ENCODE measurements at regions not wholly inside any gene's neighbourhood (a gene's known extent, or its start where the extent isn't known, plus 50 kb on each side); places are given as distances from the start of the nearest gene placed in this dataset.
A peak's percentile ranks its signal among the peaks of the same experiment; 100 is the strongest.
"Not testable (repeated sequence)": the region's sequence is repeated elsewhere in the genome, so short reads cannot be mapped to it uniquely, and the experiment has no call there.

DNA sequence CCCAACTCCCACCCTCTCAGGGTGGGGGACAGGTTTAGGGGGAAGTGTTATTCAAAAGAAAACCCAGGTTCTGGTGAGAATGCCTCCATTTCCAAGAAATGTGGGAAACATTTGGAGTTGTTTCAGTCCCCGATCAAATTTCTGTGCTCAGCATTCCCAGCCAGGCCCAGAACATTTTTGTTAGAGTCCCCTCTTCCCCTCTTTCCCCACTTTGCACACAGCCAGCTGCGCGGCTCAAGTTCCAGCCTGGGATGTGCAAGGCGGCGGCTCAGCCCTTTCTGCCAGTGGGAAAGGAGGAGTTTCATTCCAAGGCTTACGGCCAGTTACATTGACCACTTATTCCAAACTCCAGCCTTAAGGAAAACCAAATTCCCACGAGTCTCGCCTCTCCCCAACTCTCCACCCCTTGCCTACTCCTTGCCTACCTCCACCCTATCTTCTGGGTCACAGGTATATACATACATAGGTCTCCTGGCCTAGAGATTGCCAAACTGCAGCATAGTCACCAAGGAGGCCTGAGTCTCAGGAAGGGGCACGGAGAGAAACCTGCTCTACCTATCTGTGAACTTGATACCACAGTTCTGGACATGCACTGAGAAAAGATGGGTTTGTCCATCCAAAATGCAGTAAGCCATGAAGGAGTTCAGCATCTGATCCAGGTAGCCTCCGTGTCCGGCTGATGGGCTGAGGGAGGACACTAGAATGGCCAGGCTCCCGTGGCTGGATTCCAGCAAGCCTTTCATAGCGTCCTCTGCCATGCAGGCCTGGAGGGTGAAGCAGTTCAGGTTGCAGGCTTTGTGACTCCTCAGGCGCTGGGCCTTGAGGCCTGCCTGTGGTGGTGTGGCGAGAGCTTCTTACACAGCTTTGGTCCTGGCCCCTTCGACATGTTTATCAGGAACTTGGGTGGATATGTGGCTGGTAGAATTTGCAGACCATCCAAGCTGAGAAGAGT lies 154.5 kb downstream of the ZFP36L2 start:
- no peak for DNase-seq (ENCODE audit: low spot score)

DNA sequence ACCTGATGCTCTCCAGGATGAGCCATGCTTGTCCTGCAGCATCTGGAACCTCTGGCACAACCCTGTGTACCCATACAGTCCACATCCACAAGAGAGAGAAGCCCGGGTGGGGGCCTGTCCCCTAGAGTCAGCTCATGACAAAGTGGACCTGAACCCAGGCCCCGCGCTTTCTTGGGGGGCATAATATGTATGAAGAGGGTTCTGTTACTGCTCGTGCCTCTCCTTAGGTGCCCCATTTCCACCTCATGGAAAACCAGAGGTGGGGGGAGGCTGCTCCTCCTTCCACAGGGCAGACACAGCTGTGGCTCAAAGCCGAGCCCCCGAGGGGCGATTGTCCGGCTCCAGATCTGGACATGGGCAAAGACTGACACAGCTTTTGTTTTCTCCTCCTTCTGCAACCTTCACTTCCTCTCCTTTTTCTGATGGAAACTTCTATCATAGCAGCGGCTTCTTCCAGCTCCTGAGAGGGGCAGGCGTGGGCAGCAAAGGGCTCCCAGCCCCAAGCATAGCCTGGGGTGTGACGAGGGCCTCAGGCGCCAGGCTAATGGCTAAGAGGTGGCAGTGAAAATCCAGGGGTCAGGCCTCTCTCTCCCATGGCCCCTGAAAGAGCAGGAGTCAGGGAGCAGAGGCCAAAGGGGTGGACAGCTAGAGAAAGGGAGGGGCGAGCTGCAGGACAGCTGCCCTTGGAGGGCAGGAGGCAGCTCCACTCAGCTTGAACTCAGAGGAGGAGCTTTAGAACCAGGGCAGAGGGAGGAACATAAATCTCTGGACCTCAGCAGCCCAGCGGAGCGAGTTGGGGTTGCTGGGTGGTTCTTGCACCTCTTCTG lies 155.5 kb downstream of the ZFP36L2 start:
- DNase-seq (ENCODE audit: low spot score), result no peak

DNA sequence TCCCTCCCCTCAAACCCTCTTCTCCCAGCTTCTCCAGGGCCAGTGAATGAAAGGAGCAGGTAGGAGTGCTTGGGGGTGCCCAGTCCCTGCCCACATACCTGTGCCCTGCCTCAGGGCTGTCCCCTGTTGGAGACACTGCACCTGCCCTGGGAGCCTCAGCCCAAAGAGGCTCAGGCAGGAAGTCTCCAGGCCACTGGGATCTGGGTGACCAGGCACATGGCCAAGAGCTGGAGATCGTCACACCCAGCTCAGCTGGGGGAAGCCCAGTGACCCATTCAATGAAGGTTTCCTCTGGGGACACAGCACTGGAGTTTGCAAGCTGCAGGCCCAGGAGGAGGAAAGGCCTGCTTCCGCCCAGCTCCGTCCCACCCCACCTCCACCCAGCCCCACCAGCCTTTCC lies 156.4 kb downstream of the ZFP36L2 start:
- no peak for DNase-seq (ENCODE audit: low spot score)

DNA sequence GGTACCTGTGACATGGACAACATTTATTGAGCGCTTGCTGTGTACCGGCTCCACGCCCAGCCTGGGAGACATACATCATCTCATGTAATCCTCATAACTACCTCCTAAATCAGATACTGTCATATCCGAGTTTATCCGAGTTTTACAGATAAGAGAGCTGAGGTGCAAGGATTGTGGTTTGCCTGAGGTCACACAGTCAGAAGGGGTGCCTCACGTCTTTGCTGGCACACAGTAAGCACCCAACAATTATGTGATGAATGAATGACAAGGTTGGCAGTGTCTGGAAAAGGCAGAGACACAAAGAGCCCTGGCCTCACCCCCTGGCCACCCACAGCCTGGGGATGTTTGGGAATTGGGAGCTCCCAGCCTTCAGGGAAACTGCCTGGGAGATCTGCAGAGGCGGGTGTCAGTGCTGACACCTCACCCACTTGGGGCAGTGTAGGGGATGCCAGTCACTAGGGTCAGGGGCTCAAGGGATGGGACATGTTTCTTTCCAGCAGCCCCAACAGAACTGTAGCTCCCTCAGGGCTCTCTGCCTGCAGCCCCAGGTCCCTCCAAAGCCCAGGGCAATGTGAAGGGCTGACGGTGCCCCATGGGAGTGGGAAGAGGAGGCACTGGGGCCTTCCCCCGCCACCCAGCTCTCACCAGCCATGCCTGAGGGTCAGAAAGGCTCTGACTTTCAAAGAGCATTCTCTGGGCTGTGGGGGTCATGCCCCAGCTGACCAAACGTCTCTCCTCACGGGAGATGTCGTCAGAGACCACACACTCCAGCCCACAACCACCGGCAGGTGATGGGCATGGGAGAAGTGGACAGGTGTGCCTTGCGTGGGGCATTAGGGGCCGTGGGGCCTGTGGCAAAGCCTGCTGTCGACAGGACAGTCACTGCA lies 157.5 kb downstream of the ZFP36L2 start:
- no peak for DNase-seq (ENCODE audit: low spot score)

DNA sequence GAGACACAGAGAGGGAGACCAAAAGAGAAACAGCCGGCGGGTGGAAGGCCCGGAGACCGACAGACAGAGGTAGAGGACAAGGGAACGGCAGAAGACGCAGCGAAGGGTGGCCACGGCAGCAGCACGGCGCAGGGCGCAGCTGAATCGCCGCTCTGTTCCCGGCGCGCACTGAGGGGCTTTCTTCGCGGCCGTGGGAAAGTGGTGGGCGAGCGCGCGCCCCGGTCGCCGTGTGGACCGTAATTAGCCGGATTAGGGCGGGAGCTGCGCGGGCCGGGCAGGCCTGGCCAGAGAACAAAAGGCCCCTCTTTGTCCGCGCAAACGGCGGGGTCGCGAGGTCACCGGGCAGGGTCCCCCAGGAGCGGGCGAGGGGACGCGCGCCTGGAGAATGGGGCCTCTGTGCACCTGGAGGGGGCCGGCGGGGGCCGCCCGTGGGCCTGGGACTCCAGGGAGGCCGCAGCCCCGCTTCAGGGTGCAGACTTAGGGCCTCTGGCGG lies 158.3 kb downstream of the ZFP36L2 start:
- DNase-seq (ENCODE audit: low spot score), result no peak

DNA sequence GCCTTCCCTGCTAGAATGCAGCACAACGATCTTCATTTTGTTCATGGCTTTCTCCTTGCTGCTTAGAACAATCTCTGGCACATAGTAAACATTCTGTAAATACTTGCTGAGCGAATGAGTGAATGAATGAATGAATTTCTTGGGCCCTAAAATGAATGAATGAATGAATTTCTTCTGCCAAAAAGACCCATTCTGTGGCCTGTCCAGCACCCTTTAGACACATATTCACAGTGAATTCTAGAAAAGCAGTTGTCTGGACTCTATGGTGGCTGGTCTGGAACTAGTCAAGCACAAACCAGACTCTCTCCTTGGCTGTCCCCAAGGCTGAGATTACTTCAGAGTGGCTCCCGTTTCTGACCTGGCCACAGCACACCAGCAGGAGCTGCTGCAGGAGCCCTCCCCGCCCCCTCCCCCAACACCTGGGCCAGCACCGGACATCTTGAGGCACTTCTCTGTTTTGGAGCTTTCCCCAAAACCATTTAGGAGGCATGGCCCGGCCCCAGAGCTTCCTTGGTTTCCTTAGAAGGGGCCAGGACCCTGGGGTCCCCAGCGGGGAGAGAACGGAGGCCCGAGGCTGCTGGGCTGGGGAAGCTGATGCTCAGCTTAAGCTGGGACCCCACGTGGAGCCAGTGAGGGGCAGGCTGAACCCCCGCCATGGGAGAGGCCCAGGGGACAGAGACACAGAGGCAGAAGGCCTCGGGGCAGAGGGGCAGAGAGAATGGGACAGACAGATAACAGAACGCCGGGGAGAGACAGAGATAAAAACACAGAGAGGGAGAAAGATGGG lies 159.0 kb downstream of the ZFP36L2 start:
- DNase-seq (ENCODE audit: low spot score), result no peak

DNA sequence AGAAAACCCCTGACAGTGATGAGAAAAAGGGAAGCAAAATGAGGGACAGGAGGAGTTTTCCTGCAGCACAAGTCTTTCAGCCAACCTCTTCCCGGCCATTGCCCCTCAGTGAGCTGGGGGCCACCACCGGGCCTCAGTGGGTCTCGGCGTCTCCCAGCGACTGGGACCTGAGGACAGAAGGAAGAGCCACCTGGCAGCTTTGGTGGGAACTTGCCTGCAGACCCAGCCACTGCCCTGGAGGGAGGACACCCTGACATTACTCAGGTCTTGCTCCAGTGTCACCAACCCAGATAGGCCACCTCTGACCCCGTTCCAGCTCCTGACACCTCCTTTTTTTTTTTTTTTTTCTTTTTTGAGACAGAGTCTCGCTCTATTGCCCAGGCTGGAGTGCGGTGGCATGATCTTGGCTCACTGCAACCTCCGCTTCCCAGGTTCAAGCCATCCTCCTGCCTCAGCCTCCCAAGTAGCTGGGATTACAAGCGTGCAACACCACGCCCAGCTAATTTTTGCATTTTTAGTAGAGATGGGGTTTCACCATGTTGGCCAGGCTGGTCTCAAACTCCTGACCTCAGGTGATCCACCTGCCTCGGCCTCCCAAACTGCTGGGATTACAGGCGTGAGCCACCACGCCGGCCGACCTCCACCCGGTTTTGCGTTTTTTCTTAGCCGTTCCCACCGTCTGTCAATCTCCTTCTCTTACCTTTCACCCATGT lies 159.7 kb downstream of the ZFP36L2 start:
- DNase-seq (ENCODE audit: low spot score), result not testable (repeated sequence)

DNA sequence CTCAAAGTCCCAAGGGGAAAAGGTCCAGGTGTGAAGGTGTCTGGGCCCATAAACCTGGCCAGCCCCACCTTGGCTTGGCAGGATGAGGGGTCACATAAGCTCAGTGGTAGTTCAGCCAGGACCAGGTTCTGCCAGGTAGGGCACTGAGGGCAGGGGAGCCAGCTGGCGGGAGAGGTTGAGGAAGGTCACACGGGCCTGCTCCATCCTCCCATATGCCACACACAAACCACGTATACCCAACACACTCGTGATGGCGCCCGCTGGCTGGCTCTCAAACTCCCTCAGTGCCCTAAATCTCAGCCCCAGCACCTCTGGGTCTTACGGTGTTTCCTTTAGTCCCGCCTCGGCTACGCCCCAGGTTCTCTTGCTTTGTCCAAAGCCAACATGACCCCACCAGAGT lies 160.5 kb downstream of the ZFP36L2 start:
- DNase-seq (ENCODE audit: low spot score), result no peak

DNA sequence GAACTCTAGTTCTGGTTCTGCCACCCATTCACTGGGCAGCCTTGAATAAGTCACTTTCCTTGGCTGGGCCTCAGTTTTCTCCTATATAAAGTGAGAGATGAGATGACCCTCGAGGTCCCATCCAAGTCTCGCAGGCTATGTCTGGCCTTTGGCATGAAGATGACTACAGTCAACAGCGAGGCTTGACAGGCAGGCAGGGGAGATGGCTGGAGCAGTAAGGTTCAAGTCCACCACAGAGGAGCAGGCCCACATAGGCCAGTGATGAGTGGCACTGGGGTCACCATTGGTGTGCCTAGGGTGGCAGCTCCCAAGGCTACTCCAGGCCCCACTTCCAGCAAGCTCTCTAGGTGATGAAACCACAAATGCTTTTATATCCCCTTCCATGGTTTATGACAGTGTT lies 161.4 kb downstream of the ZFP36L2 start:
- DNase-seq (ENCODE audit: low spot score), result no peak

DNA sequence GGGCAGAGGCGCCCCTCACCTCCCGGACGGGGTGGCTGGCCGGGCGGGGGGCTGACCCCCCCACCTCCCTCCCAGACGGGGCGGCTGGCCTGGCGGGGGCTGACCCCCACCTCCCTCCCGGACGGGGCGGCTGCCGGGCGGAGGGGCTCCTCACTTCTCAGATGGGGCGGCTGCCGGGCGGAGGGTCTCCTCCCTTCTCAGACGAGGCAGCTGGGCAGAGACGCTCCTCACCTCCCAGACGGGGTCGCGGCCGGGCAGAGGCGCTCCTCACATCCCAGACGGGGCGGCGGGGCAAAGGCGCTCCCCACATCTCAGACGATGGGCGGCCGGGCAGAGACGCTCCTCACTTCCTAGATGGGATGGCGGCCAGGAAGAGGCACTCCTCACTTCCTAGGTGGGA lies 163.3 kb downstream of the ZFP36L2 start:
- DNase-seq (ENCODE audit: low spot score), result not testable (repeated sequence)

DNA sequence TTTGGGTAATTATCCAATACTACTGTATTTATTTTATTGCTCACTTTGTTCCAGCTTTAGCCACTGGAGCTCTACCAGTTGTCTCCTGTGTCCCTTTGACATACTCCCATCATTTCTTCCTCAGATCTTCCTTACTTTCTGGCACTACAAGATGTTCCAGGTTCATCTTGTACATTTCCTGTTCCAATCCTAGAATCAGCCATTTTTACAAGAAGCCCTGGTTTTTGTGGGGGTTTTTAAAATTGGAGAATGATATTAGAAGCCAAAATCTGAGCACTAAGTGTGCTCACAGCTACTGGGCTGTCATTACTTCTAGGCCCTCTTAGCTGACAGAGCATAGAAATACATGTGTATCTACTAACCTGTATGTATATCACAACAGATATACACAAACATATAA lies 164.3 kb downstream of the ZFP36L2 start:
- DNase-seq (ENCODE audit: low spot score), result no peak

DNA sequence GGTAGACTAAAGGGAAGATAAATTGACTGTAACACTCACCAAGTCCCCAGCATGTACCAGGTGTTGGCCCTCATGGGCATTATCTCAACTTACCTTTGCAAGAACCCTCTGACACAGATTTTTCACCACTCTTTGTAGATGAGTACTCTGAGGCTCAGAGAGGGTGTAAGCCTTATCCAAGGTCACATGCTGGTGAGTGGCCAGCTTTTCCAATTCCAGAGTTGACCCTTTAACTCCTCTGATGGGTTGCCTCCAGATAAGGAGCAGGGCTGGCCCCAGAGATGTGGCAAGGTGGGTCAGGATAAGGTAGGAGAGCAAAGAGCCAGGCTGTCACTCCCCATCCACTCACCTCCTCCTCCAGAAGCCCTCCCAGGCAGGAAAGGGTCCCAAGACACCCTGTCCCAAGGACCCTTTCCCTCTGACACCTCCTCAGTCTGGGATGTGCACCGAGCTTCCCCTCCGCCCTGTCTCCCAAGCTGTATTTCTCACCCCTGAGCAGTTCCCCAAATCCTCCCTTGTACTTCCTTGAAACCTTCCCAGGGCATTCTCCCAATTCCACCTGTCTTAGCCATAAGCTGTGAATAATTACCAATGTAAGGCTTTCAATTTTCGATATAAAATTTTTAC lies 165.9 kb downstream of the ZFP36L2 start:
- no peak for DNase-seq (ENCODE audit: low spot score)

DNA sequence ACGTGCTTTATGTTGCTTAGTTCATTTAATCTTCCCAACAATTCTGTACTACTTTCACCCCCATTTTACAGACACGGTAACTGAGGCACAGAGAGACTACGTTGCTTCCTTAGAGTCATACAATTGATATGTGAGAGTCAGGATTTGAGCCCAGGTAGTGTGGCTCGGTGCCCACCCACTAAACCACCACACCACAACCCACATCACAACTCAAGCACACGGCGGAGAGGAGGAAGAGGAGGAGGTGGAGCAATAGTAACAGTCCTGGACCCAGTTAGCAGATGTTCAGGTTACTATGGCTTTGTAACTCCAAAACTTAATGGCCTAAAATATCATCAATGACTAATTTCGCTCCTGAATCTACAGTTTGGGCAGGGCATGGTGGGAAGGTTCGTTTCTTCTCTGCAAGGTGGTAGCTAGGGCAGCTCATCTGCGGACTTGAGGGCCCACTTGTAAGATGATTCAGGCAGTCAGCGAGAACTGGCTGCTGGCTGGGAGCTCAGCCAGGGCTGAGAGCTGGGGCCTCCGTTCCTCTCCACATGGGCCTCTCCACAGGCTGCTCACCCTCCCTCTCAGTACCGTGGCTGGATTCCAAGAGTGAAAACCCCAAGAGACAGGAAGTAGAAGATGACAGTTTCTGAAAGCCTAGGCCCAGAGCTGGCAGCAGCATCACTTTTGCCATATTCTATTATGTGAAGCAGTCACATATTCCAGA lies 167.1 kb downstream of the ZFP36L2 start:
- DNase-seq (ENCODE audit: low spot score), result peak; percentile 84

DNA sequence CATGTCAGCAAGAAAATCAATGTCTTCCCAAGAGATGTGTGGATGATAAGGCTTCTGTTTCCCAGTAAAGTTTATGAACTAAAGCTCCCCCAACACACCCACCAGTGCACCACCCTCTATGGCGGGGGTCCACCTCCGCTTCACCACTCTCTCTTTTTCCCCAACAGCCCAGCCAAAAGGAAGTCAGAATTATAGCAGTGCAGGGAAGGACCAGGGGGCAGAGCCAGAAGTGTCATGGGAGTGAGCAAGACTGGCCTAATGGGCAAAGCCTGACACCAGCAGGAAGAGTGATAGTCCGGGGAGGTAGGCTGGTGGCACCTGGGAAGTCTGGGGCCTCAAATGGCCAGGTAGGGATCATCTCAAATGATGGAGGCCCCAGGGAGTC lies 167.7 kb downstream of the ZFP36L2 start:
- no peak for DNase-seq (ENCODE audit: low spot score)

DNA sequence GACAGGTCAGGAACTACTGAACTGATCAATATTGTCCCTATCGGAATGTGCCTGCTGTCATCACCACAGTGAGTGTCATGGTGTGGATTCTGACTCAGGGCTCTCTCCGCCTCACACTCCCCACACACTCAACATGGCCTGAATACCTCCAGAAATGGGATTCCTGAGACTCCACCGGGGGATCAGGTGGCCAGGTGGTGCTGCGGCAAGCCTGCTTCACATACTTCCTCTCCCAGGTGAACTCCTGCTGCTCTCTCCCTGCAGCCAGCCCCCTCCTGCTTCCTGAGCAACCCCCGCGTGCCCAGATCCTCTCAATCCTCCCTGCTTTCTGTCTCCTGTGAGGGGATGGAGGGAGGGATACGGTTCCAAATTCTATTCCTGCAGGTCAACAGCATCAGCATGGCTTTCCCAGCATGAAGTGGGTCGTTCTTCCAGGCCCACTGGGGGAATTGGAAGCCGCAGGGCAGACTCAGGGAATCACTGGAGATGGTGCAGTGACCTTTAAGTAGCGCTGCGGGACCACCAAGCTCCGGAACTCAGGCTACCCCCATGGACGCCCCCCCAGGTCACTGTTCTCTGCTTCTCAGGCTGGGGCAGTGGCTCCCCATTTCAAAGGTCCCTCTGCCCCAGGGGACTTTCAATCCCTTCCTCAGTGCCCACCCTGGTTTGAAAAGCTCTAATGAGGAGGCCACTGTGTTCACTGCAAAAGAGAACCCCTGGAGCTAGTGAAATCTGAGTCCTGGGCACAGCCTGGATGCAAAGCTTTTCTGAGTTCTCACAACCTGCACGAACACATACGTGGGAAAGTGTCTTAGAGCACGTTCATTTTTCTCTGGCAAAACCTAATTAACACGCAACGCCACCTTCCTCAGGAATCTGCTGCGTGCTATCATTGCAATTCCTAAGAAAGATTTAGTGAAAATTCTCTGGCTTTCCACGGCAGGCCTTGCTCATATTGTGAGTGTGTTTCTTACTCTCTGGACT lies 168.4 kb downstream of the ZFP36L2 start:
- no peak for DNase-seq (ENCODE audit: low spot score)

DNA sequence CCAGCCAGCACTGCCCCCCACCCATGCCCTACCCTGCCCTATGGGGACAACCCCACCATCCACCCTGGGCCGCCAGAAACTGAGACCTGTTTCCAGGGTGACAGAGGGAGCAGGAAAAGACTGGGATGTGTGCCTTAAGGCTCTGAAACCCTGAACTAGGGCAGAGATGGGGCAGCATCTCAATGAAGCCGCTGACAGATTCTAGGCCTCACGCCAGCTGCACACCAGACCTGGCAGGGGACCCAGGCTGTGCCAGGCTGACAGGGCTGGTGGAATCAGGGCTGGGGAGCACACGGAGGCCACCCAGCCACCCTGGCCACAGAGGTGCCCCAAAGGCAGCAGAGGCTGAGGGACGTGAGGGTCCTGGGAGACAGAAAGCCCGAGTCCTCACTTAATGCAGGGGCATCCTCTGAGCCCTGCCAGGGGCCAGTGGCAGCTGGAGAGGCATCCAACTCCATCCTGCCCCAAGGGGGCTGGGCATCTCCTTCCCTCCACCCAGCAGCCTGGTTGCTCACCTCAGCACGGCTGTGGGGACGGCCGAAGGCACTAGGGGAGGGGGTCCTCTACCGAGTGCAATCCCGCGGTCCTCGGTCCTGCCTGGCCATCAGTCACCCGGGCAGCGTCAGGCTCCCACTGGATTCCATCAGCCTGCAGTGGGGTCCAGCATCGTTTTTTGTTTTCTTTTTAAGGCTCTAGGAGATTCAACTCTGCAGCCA lies 169.2 kb downstream of the ZFP36L2 start:
- DNase-seq (ENCODE audit: low spot score), result no peak

DNA sequence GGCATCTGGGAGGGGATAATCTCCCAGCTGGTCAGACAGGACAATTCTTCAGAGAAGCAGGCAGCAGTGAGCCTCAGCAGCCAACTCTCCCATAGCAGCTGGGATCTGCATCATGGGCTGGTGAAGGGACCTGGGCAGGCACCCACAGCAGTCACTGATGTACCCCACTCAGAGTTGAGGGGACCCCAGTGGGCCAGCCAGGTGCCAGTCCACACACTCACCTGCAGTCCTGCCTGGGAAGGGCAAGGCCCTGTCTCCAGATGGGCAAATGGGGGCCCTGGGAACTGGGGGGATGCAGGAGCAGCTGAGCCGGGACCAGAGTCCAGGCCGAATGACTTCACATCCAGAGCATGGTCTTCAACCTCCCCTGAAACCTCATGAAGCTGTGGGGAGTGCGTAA lies 170.4 kb downstream of the ZFP36L2 start:
- no peak for DNase-seq (ENCODE audit: low spot score)
